ENCODE measurements at regions not wholly inside any gene's neighbourhood (a gene's known extent, or its start where the extent isn't known, plus 50 kb on each side); places are given as distances from the start of the nearest gene placed in this dataset.

GRCh38 chr11:112605093-112605666 is 344.5 kb upstream of the PLET1 start:
- H3K56ac ChIP-seq (ENCODE audit: extremely low read depth, insufficient read depth, low read length) = no peak overlapping the region
- no peak overlapping the region for H3K4me2 ChIP-seq (ENCODE audit: low read depth, low read length)
- no peak overlapping the region for H3K4ac ChIP-seq (ENCODE audit: low read depth, low read length)
- no peaks in the 10 kb centered on the region for H3K79me1 ChIP-seq (ENCODE audit: low read depth in 1 of 2, low read length in 2 of 2)
- no peak overlapping the region for H2BK20ac ChIP-seq (ENCODE audit: low read depth, low read length)
- no peaks in the 10 kb centered on the region for H3K9me1 ChIP-seq (ENCODE audit: insufficient read depth, low read length)
- H3K27ac ChIP-seq (ENCODE audit: insufficient read depth, low read length) = no peak overlapping the region
- H2BK120ac ChIP-seq (ENCODE audit: low read depth, low read length) = no peak overlapping the region
- no peaks in the 10 kb centered on the region for H4K20me1 ChIP-seq (ENCODE audit: insufficient read depth, low read length)
- H3K23ac ChIP-seq (ENCODE audit: low read depth, low read length) = no peak overlapping the region
- no peaks in the 10 kb centered on the region for H3K9me3 ChIP-seq (ENCODE audit: control insufficient read depth, insufficient read depth, low read length)
- in situ Hi-C loops (cut with MboI; ENCODE audit: low sequenced_read_pairs) = no loop called here
- intact Hi-C loops (cut with micrococcal nuclease) = no loop called here
- no peak overlapping the region for H2BK15ac ChIP-seq (ENCODE audit: low read depth, low read length)
- no peak overlapping the region for H4K8ac ChIP-seq (ENCODE audit: low read depth in 2 of 2, low read length in 2 of 2)
- ChIA-PET POLR2A (ENCODE audit: unreplicated experiment) (no interaction called here), CTCF (interaction anchor here (1.0 kb wide), 1 partner anchor 17 kb away, joined by 3 read pairs; no protein-coding TSS in a partner anchor)
- no peak overlapping the region for H3K14ac ChIP-seq (replicated peaks; ENCODE audit: low read depth, low read length)
- no TSS peak for BruUV-seq (replicated peaks)
- no peak overlapping the region for H2BK5ac ChIP-seq (ENCODE audit: low read depth, low read length, poor library complexity, severe bottlenecking)
- dilution Hi-C loops (cut with HindIII; ENCODE audit: low sequenced_read_pairs, unreplicated experiment) = no loop called here
- H2AFZ ChIP-seq (replicated peaks; ENCODE audit: low read length, poor library complexity) = no peak overlapping the region
- H3K4me1 ChIP-seq (ENCODE audit: control insufficient read depth, insufficient read depth, low read length) = no peaks in the 10 kb centered on the region
- no peaks in the 10 kb centered on the region for H3K36me3 ChIP-seq (ENCODE audit: control insufficient read depth, insufficient read depth, low read length)
- no peak overlapping the region for H2AK5ac ChIP-seq (ENCODE audit: low read depth, low read length)
- no peak overlapping the region for H4K91ac ChIP-seq (ENCODE audit: insufficient read depth, low read depth, low read length)
- TF ChIP-seq ELK1 (IDR thresholded peaks at IDR 0.05; ENCODE audit: borderline replicate concordance, low read depth, low read length) = no peak
- TF ChIP-seq USF2 (IDR thresholded peaks at IDR 0.05; ENCODE audit: low read depth, low read length) = no peak
- TF ChIP-seq MXI1 (IDR thresholded peaks at IDR 0.05; ENCODE audit: borderline replicate concordance, low read depth, low read length) = no peak
- no peak for TF ChIP-seq RCOR1 (IDR thresholded peaks at IDR 0.05; ENCODE audit: insufficient replicate concordance, low read length)
- TF ChIP-seq FOS (IDR thresholded peaks at IDR 0.05; ENCODE audit: low read depth, low read length) = no peak
- no peak for TF ChIP-seq MAZ (IDR thresholded peaks at IDR 0.05; ENCODE audit: borderline replicate concordance, low read depth, low read length)
- no peak for TF ChIP-seq RFX5 (IDR thresholded peaks at IDR 0.05; ENCODE audit: low read depth, low read length)
- no peak for TF ChIP-seq RAD21 (IDR thresholded peaks at IDR 0.05; ENCODE audit: low read length)
- TF ChIP-seq SMC3 (IDR thresholded peaks at IDR 0.05; ENCODE audit: low read depth, low read length) = no peak
- TF ChIP-seq CTCF (conservative IDR thresholded peaks at IDR 0.05; ENCODE audit: low read depth, low read length) = no peak
- TF ChIP-seq CHD1 (IDR thresholded peaks at IDR 0.05; ENCODE audit: low read depth, low read length) = no peak
- TF ChIP-seq POLR2A (IDR thresholded peaks at IDR 0.05; ENCODE audit: low read depth, low read length) = no peak
- TF ChIP-seq NFE2L2 (IDR thresholded peaks at IDR 0.05; ENCODE audit: low read depth, low read length) = no peak
- TF ChIP-seq CEBPB (IDR thresholded peaks at IDR 0.05; ENCODE audit: low read depth, low read length) = no peak
- DNase-seq = peak; percentile 12
- H2AK9ac ChIP-seq (replicated peaks; ENCODE audit: low read depth, low read length, poor library complexity) = no peak overlapping the region
- ATAC-seq (ENCODE audit: low read depth) = no peak
- H3K9ac ChIP-seq (ENCODE audit: low read depth, low read length) = no peak overlapping the region
- H3K27me3 ChIP-seq (ENCODE audit: control insufficient read depth, insufficient read depth, low read length) = no peaks in the 10 kb centered on the region
- H3K18ac ChIP-seq (ENCODE audit: low read depth, low read length) = no peak overlapping the region
- no peak overlapping the region for H3K4me3 ChIP-seq (ENCODE audit: insufficient read depth, low read depth, low read length)
- no peak overlapping the region for H4K5ac ChIP-seq (ENCODE audit: low read depth, low read length)
